ENCODE measurements at regions not wholly inside any gene's neighbourhood (a gene's known extent, or its start where the extent isn't known, plus 50 kb on each side); places are given as distances from the start of the nearest gene placed in this dataset.

DNA sequence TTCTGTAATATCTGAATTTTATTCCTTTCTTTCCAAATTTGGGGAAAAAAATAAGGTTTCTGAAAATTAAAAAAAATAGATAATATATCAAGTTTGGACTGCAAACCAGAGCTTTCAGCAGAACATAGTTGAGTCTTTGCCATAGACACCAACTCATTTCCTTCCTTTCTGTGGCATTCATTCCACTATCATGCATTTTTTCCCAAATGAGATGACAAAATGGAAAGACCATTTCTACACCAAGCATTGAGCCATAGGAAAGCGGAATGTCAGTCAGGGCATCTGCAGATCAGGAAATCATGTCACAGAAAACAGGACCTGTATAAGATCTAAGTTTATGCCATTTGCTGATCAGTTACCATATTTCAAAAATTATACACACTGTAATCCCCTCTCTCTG is 333.3 kb upstream of the THBS1 start:
- H3K4me1 ChIP-seq (ENCODE audit: control insufficient read depth in 5 of 5, insufficient read depth in 5 of 5, low read length in 5 of 5), result peaks cover 0 to 10% (median 0%) of the 10 kb centered on the region in 5 donors
- no peak for ATAC-seq (ENCODE audit: insufficient read depth, low FRiP score)
- H3K9ac ChIP-seq (ENCODE audit: insufficient read depth in 1 of 2, low read length in 2 of 2), result no peak overlapping the region

DNA sequence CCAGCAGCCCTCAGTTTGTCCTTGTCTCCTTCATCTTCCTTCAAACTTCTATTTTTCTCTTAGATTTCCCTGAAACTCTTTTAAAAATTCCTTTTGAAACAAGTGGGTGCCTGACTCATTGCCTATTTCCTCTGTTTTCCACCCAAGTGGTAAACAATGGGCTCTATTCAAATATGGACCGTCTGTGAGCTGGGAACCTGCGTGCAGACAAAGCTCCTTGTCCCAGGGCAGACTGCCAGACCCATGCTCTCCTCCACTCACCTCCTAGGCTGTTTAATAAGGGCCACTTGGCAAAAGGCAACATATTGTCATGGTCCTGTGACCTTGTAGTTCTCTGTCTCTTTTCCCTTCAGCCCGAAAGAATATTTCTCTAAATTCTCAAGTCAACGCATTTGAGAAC is 332.7 kb upstream of the THBS1 start:
- Histone ChIP-seq H3K9me3 (ENCODE audit: control insufficient read depth in 4 of 4, insufficient read depth in 3 of 4, low read length in 3 of 4) (no peaks in the 10 kb centered on the region), H3K4me1 (ENCODE audit: control insufficient read depth in 5 of 5, insufficient read depth in 5 of 5, low read length in 5 of 5) (peaks cover 0 to 10% (median 0%) of the 10 kb centered on the region in 5 donors), H3K36me3 (ENCODE audit: control insufficient read depth in 4 of 4, insufficient read depth in 4 of 4, low read length in 4 of 4) (no peaks in the 10 kb centered on the region), H3K4me3 (no peak overlapping the region), H3K27me3 (ENCODE audit: control insufficient read depth in 3 of 3, insufficient read depth in 3 of 3, low read length in 2 of 3) (no peaks in the 10 kb centered on the region), H3K27ac (ENCODE audit: low read depth in 1 of 2, low read length in 1 of 2) (peak overlapping the region in 1 of 2 donors; percentile 62), H3K9ac (ENCODE audit: insufficient read depth in 1 of 2, low read length in 2 of 2) (no peak overlapping the region)
- peak in 1 of 3 donors; percentile 16 for DNase-seq
- WGBS, 2 donors, result 53 to 67% methylated on average over 4 of the region's 4 CpGs
- TF ChIP-seq, protein P1, sequence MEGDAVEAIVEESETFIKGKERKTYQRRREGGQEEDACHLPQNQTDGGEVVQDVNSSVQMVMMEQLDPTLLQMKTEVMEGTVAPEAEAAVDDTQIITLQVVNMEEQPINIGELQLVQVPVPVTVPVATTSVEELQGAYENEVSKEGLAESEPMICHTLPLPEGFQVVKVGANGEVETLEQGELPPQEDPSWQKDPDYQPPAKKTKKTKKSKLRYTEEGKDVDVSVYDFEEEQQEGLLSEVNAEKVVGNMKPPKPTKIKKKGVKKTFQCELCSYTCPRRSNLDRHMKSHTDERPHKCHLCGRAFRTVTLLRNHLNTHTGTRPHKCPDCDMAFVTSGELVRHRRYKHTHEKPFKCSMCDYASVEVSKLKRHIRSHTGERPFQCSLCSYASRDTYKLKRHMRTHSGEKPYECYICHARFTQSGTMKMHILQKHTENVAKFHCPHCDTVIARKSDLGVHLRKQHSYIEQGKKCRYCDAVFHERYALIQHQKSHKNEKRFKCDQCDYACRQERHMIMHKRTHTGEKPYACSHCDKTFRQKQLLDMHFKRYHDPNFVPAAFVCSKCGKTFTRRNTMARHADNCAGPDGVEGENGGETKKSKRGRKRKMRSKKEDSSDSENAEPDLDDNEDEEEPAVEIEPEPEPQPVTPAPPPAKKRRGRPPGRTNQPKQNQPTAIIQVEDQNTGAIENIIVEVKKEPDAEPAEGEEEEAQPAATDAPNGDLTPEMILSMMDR (IDR thresholded peaks at IDR 0.05; ENCODE audit: control extremely low read depth, extremely low read depth), result no peak
- peak; percentile 27 for ATAC-seq (ENCODE audit: insufficient read depth, low FRiP score)

More for the DNA sequence above, 333.3 kb upstream of the THBS1 start:
- DNase-seq, result no peak
- Histone ChIP-seq H3K36me3 (ENCODE audit: control insufficient read depth in 4 of 4, insufficient read depth in 4 of 4, low read length in 4 of 4) (no peaks in the 10 kb centered on the region), H3K27me3 (ENCODE audit: control insufficient read depth in 3 of 3, insufficient read depth in 3 of 3, low read length in 2 of 3) (no peaks in the 10 kb centered on the region), H3K9me3 (ENCODE audit: control insufficient read depth in 4 of 4, insufficient read depth in 3 of 4, low read length in 3 of 4) (no peaks in the 10 kb centered on the region), H3K4me3 (no peak overlapping the region), H3K27ac (ENCODE audit: low read depth in 1 of 2, low read length in 1 of 2) (no peak overlapping the region)
- TF ChIP-seq, protein P1 (IDR thresholded peaks at IDR 0.05; ENCODE audit: control extremely low read depth, extremely low read depth), result no peak
- WGBS, 2 donors, result 90 to 97% methylated on average over 1 of the region's 1 CpG

DNA sequence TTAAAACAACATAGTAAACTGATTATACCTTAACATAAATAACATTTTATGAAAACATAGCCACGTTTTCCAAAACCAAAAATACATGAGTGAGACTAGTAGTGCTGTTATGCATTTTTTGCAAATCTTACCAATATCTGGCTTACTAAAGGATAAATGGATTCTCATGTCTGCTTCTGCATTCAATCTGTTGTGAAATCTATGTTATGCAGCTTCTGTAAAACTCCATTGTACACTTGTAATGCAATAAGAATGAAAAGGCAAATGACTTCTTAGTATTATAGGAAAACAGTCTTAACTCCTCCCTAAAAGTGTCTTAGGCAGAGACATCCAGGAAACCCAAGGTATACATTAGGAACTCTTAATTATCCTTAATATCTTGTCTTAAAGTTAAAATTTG is 330.9 kb upstream of the THBS1 start:
- no peak for ATAC-seq (ENCODE audit: insufficient read depth, low FRiP score)
- Histone ChIP-seq H3K27me3 (ENCODE audit: control insufficient read depth in 3 of 3, insufficient read depth in 3 of 3, low read length in 2 of 3) (no peaks in the 10 kb centered on the region), H3K27ac (ENCODE audit: low read depth in 1 of 2, low read length in 1 of 2) (no peak overlapping the region), H3K9ac (ENCODE audit: insufficient read depth in 1 of 2, low read length in 2 of 2) (no peak overlapping the region), H3K9me3 (ENCODE audit: control insufficient read depth in 4 of 4, insufficient read depth in 3 of 4, low read length in 3 of 4) (no peaks in the 10 kb centered on the region), H3K4me3 (no peak overlapping the region), H3K36me3 (ENCODE audit: control insufficient read depth in 4 of 4, insufficient read depth in 4 of 4, low read length in 4 of 4) (no peaks in the 10 kb centered on the region), H3K4me1 (ENCODE audit: control insufficient read depth in 5 of 5, insufficient read depth in 5 of 5, low read length in 5 of 5) (peaks cover 0 to 10% (median 0%) of the 10 kb centered on the region in 5 donors)
- TF ChIP-seq, protein P1 (IDR thresholded peaks at IDR 0.05; ENCODE audit: control extremely low read depth, extremely low read depth), result no peak
- 78 to 83% methylated on average over 1 of the region's 1 CpG for WGBS, 2 donors
- no peak for DNase-seq
